Hepatocyte (in vitro differentiated cells): ENCODE measurements at regions not wholly inside any gene's neighbourhood (a gene's known extent, or its start where the extent isn't known, plus 50 kb on each side); places are given as distances from the start of the nearest gene placed in this dataset.

Source experiments
- DNase-seq: peaks from one replicate; pipeline ENCODE4 v3.0.0-alpha.2; 2016; ENCODE audit warnings: low spot score
- H2AFZ ChIP-seq: fragments of 200-600 bp; sonication (generic); 2 replicates; pipeline ENCODE4 v1.6.0; 2016; ENCODE audit warnings: antibody characterized with exemption, mild to moderate bottlenecking
- H3K27ac ChIP-seq: fragments of 200-600 bp; sonication (generic); 2 replicates; pipeline ENCODE4 v1.5.1; 2016; ENCODE audit warnings: mild to moderate bottlenecking
- H3K27me3 ChIP-seq: fragments of 200-600 bp; sonication (generic); 2 replicates; pipeline ENCODE4 v1.6.1; 2016
- H3K36me3 ChIP-seq: fragments of 200-600 bp; sonication (generic); replicated peaks from 2 replicates; pipeline ENCODE4 v1.5.1; 2016; ENCODE audit warnings: low read depth; ENCODE audit not compliant: insufficient read depth
- H3K4me1 ChIP-seq: fragments of 200-600 bp; sonication (generic); 2 replicates; pipeline ENCODE4 v1.5.1; 2016; ENCODE audit warnings: mild to moderate bottlenecking, moderate library complexity; ENCODE audit not compliant: insufficient read depth
- H3K4me2 ChIP-seq: fragments of 200-600 bp; sonication (generic); 2 replicates; pipeline ENCODE4 v1.6.0; 2016
- H3K4me3 ChIP-seq: fragments of 200-600 bp; sonication (generic); 2 replicates; pipeline ENCODE4 v1.5.1; 2016; ENCODE audit warnings: mild to moderate bottlenecking
- H3K79me2 ChIP-seq: fragments of 200-600 bp; sonication (generic); 2 replicates; pipeline ENCODE4 v1.6.0; 2017; ENCODE audit warnings: mild to moderate bottlenecking
- H3K9me2 ChIP-seq: fragments of 200-600 bp; sonication (generic); replicated peaks from 2 replicates; pipeline ENCODE4 v1.6.0; 2017; ENCODE audit warnings: mild to moderate bottlenecking; ENCODE audit not compliant: insufficient read depth
- H3K9me3 ChIP-seq: fragments of 200-600 bp; sonication (generic); 2 replicates; pipeline ENCODE4 v1.5.1; 2016; ENCODE audit warnings: low read depth, mild to moderate bottlenecking
- H4K20me1 ChIP-seq: fragments of 200-600 bp; sonication (generic); 2 replicates; pipeline ENCODE4 v1.6.0; 2016; ENCODE audit warnings: mild to moderate bottlenecking; ENCODE audit not compliant: insufficient read depth, poor library complexity, severe bottlenecking
- EZH2 ChIP-seq: fragments of 200-600 bp; sonication (generic); IDR thresholded peaks from 2 replicates; pipeline ENCODE4 v1.6.1; 2016; ENCODE audit warnings: antibody characterized with exemption, mild to moderate bottlenecking, borderline replicate concordance
- EZH2phosphoT487 ChIP-seq: fragments of 200-600 bp; sonication (generic); IDR thresholded peaks from one replicate; pipeline ENCODE4 v1.6.1; 2018; ENCODE audit warnings: antibody characterized with exemption, mild to moderate bottlenecking, low read depth, moderate library complexity; ENCODE audit not compliant: unreplicated experiment, severe bottlenecking
- WGBS: methylation state at CpG from one replicate; pipeline ENCODE4 v1.1.6; 2016; ENCODE audit warnings: low lambda C conversion rate; ENCODE audit errors: missing lambda C conversion rate; 5-methylcytosine and 5-hydroxymethylcytosine counted together
- TF ChIP-seq, protein P1 (sequence below): fragments of 200-600 bp; sonication (generic); IDR thresholded peaks from 2 replicates; pipeline ENCODE4 v1.5.1; 2016; ENCODE audit warnings: antibody characterized with exemption, mild to moderate bottlenecking; ENCODE audit not compliant: poor library complexity

DNA sequence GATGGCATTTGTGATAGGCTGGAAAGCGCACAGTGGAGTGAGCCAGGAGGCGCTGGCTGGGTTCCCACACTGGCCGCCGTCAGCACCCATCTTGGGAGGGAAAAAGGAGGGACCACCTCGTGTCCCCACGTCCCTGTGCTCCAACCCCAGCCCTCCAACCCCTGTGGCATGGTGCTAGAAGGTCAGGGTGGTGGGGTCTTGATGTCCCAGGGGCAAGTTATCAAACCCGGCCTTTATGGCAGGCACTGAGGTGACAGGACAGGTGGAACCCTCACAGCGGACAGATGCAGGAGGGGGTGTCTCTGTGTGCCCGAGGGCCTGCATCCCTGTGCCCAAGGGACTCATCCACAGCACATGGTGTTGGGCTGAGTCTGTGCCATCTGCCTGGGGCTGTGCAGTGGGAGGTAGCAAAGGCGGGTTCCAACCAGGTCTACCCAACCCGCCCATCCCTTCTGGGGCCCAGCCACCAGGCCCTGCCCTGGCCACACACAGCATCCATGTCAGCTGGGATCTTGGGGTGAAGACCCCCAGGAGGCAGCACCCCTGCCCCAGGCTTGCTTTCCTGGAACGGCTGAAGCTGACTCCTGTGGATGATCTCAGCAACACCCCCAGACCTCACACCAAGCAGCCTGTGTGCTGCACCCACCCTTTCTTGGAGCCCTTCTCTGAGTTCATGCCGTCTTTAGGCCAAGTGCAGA lies 246.1 kb downstream of the NDUFA10 start:
- Histone ChIP-seq H4K20me1 (no peaks in the 10 kb centered on the region), H3K79me2 (no peaks in the 10 kb centered on the region), H3K36me3 (no peaks in the 10 kb centered on the region), H3K9me3 (no peaks in the 10 kb centered on the region), H2AFZ (no peak overlapping the region), H3K4me3 (no peak overlapping the region), H3K9me2 (no peaks in the 10 kb centered on the region), H3K4me2 (no peak overlapping the region), H3K27ac (no peak overlapping the region), H3K4me1 (peaks cover 6% of the 10 kb centered on the region), H3K27me3 (peaks cover 4% of the 10 kb centered on the region)
- DNase-seq: no peak
- 94% methylated on average over 12 of the region's 13 CpGs for WGBS
- TF ChIP-seq EZH2 (no peak), EZH2phosphoT487 (no peak)
- TF ChIP-seq, protein P1, sequence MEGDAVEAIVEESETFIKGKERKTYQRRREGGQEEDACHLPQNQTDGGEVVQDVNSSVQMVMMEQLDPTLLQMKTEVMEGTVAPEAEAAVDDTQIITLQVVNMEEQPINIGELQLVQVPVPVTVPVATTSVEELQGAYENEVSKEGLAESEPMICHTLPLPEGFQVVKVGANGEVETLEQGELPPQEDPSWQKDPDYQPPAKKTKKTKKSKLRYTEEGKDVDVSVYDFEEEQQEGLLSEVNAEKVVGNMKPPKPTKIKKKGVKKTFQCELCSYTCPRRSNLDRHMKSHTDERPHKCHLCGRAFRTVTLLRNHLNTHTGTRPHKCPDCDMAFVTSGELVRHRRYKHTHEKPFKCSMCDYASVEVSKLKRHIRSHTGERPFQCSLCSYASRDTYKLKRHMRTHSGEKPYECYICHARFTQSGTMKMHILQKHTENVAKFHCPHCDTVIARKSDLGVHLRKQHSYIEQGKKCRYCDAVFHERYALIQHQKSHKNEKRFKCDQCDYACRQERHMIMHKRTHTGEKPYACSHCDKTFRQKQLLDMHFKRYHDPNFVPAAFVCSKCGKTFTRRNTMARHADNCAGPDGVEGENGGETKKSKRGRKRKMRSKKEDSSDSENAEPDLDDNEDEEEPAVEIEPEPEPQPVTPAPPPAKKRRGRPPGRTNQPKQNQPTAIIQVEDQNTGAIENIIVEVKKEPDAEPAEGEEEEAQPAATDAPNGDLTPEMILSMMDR: no peak

DNA sequence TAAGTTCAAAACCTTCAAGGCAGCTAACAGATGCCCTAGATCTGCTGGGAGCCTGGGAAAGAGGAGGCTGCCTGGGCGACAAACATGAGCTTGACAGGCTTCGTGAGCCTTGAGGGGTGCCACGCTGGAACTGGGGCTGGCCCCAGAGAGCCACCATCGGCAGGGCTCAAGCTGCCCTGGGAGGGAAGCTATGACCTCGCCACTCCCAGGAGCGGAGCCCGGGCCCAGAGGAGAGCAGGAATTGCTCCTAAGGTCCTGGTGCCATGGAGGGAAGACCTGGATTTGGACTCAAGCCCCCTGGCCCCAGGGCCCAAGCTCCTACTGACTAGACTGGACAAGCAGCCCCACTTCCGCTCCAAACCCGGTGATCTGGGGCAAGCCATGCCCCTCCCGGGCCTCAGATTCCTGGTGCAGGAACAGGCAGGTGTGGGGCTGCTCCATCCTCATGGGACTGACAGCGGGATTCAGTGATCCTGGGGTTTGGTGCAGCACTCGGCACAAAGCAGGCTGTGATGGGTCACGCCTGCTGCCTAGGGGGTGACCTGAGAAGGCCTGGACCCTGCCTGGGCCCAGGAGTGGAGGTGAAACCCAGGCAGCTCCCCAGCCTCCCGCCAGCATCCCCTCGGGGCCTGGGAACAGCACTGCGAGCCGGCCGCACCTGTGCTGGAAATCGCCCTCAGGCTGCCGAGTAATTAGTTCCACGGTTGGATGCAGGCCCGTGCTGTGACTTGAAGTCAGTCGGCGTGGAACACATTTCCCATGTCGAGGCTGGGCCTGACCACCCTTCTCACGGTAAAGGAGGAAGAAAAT lies 246.9 kb downstream of the NDUFA10 start:
- H2AFZ ChIP-seq: no peak overlapping the region
- no peaks in the 10 kb centered on the region for H3K9me3 ChIP-seq
- no peak overlapping the region for H3K27ac ChIP-seq
- no peaks in the 10 kb centered on the region for H3K9me2 ChIP-seq
- no peak overlapping the region for H3K4me3 ChIP-seq
- H3K4me2 ChIP-seq: no peak overlapping the region
- TF ChIP-seq EZH2phosphoT487: no peak
- TF ChIP-seq EZH2: no peak
- TF ChIP-seq, protein P1: no peak
- WGBS: 90% methylated on average over 26 of the region's 26 CpGs
- peaks cover 4% of the 10 kb centered on the region for H3K27me3 ChIP-seq
- no peaks in the 10 kb centered on the region for H3K36me3 ChIP-seq
- DNase-seq: no peak
- H3K4me1 ChIP-seq: peaks cover 6% of the 10 kb centered on the region
- no peaks in the 10 kb centered on the region for H4K20me1 ChIP-seq
- H3K79me2 ChIP-seq: no peaks in the 10 kb centered on the region

DNA sequence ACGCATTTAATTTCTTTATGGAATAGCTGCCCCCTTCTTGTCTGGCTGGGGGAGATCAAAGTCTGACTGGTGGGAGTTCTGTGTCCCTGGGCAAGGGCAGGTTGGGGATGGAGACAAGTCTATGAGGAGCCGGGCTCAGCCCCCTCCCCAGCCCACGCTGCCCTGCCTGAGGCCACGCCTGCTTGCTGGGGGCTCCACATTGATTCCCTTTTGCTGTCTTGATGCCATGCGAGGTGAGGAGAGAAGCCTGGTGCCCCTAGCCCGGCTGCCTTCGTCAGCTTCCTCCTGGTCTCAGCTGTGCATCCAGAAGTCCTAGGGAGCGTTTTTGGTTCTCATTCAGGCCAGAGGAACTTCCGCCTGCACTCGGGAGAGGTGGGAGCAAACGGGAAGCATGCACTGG lies 247.9 kb downstream of the NDUFA10 start:
- H2AFZ ChIP-seq: no peak overlapping the region
- DNase-seq: no peak
- TF ChIP-seq, protein P1: no peak
- TF ChIP-seq EZH2 (no peak), EZH2phosphoT487 (no peak)
- peaks cover 4% of the 10 kb centered on the region for H3K27me3 ChIP-seq
- no peaks in the 10 kb centered on the region for H3K36me3 ChIP-seq
- no peaks in the 10 kb centered on the region for H4K20me1 ChIP-seq
- H3K27ac ChIP-seq: no peak overlapping the region
- H3K9me2 ChIP-seq: no peaks in the 10 kb centered on the region
- peaks cover 6% of the 10 kb centered on the region for H3K4me1 ChIP-seq
- H3K9me3 ChIP-seq: no peaks in the 10 kb centered on the region
- 93% methylated on average over 10 of the region's 11 CpGs for WGBS
- no peak overlapping the region for H3K4me3 ChIP-seq
- no peaks in the 10 kb centered on the region for H3K79me2 ChIP-seq
- no peak overlapping the region for H3K4me2 ChIP-seq
